ENCODE measurements at regions not wholly inside any gene's neighbourhood (a gene's known extent, or its start where the extent isn't known, plus 50 kb on each side); places are given as distances from the start of the nearest gene placed in this dataset.

- Histone ChIP-seq H3K9ac (ENCODE audit: insufficient read depth, low read length) (no peak overlapping the region), H3K36me3 (ENCODE audit: control insufficient read depth, insufficient read depth, low read length) (no peaks in the 10 kb centered on the region), H3K79me2 (ENCODE audit: control insufficient read depth, insufficient read depth, low read length) (no peaks in the 10 kb centered on the region), H3K4me3 (replicated peaks in 1 of 4; ENCODE audit: control extremely low read depth in 1 of 4, insufficient read depth in 1 of 4, low read depth in 3 of 4, low read length in 4 of 4) (no peak overlapping the region), H3K27ac (ENCODE audit: insufficient read depth, low read length) (no peak overlapping the region), H4K20me1 (ENCODE audit: control insufficient read depth, extremely low read depth, insufficient read depth, low read length) (no peaks in the 10 kb centered on the region), H3K4me1 (ENCODE audit: control insufficient read depth, extremely low read depth, insufficient read depth, low read length) (no peaks in the 10 kb centered on the region), H3K27me3 (ENCODE audit: control insufficient read depth, insufficient read depth, low read length) (no peaks in the 10 kb centered on the region), H3K4me2 (ENCODE audit: extremely low read depth, insufficient read depth, low read length) (no peak overlapping the region), H2AFZ (ENCODE audit: low read length) (no peak overlapping the region), H3K9me3 (ENCODE audit: control insufficient read depth, insufficient read depth, low read depth, low read length) (no peaks in the 10 kb centered on the region)
- DNase-seq (ENCODE audit: low read depth in 2 of 2), result peak; percentile 9 to 41
- TF ChIP-seq CTCF (conservative IDR thresholded peaks at IDR 0.05 in 1 of 2, IDR thresholded peaks at IDR 0.05 in 1 of 2; ENCODE audit: low read depth in 1 of 2, low read length in 2 of 2) (no peak), EZH2 (IDR thresholded peaks at IDR 0.05; ENCODE audit: low read length, missing control alignments) (no peak)
Observed at GRCh38 chr18:67694787-67695186, 178.3 kb upstream of the DSEL start.

GRCh38 chr18:67692811-67693210, 176.3 kb upstream of the DSEL start:
- Histone ChIP-seq H4K20me1 (ENCODE audit: control insufficient read depth, extremely low read depth, insufficient read depth, low read length) (no peaks in the 10 kb centered on the region), H3K27me3 (ENCODE audit: control insufficient read depth, insufficient read depth, low read length) (no peaks in the 10 kb centered on the region), H3K4me3 (replicated peaks in 1 of 4; ENCODE audit: control extremely low read depth in 1 of 4, insufficient read depth in 1 of 4, low read depth in 3 of 4, low read length in 4 of 4) (no peak overlapping the region), H3K36me3 (ENCODE audit: control insufficient read depth, insufficient read depth, low read length) (no peaks in the 10 kb centered on the region), H3K27ac (ENCODE audit: insufficient read depth, low read length) (no peak overlapping the region), H3K4me1 (ENCODE audit: control insufficient read depth, extremely low read depth, insufficient read depth, low read length) (no peaks in the 10 kb centered on the region), H3K9me3 (ENCODE audit: control insufficient read depth, insufficient read depth, low read depth, low read length) (no peaks in the 10 kb centered on the region), H2AFZ (ENCODE audit: low read length) (no peak overlapping the region), H3K4me2 (ENCODE audit: extremely low read depth, insufficient read depth, low read length) (no peak overlapping the region), H3K9ac (ENCODE audit: insufficient read depth, low read length) (no peak overlapping the region), H3K79me2 (ENCODE audit: control insufficient read depth, insufficient read depth, low read length) (no peaks in the 10 kb centered on the region)
- no peak for DNase-seq (ENCODE audit: low read depth in 2 of 2)
- no peak for TF ChIP-seq EZH2 (IDR thresholded peaks at IDR 0.05; ENCODE audit: low read length, missing control alignments)
- no peak for TF ChIP-seq CTCF (conservative IDR thresholded peaks at IDR 0.05 in 1 of 2, IDR thresholded peaks at IDR 0.05 in 1 of 2; ENCODE audit: low read depth in 1 of 2, low read length in 2 of 2)

GRCh38 chr18:67682516-67682915, 166.0 kb upstream of the DSEL start:
- H3K27me3 ChIP-seq (ENCODE audit: control insufficient read depth, insufficient read depth, low read length), result no peaks in the 10 kb centered on the region
- H3K4me1 ChIP-seq (ENCODE audit: control insufficient read depth, extremely low read depth, insufficient read depth, low read length), result no peaks in the 10 kb centered on the region
- H3K36me3 ChIP-seq (ENCODE audit: control insufficient read depth, insufficient read depth, low read length), result no peaks in the 10 kb centered on the region
- no peak overlapping the region for H2AFZ ChIP-seq (ENCODE audit: low read length)
- no peak overlapping the region for H3K4me2 ChIP-seq (ENCODE audit: extremely low read depth, insufficient read depth, low read length)
- no peaks in the 10 kb centered on the region for H3K9me3 ChIP-seq (ENCODE audit: control insufficient read depth, insufficient read depth, low read depth, low read length)
- no peaks in the 10 kb centered on the region for H4K20me1 ChIP-seq (ENCODE audit: control insufficient read depth, extremely low read depth, insufficient read depth, low read length)
- H3K9ac ChIP-seq (ENCODE audit: insufficient read depth, low read length), result no peak overlapping the region
- TF ChIP-seq CTCF (conservative IDR thresholded peaks at IDR 0.05 in 1 of 2, IDR thresholded peaks at IDR 0.05 in 1 of 2; ENCODE audit: low read depth in 1 of 2, low read length in 2 of 2) (no peak), EZH2 (IDR thresholded peaks at IDR 0.05; ENCODE audit: low read length, missing control alignments) (no peak)
- no peak overlapping the region for H3K27ac ChIP-seq (ENCODE audit: insufficient read depth, low read length)
- no peak for DNase-seq (ENCODE audit: low read depth in 2 of 2)
- H3K79me2 ChIP-seq (ENCODE audit: control insufficient read depth, insufficient read depth, low read length), result no peaks in the 10 kb centered on the region
- no peak overlapping the region for H3K4me3 ChIP-seq (replicated peaks in 1 of 4; ENCODE audit: control extremely low read depth in 1 of 4, insufficient read depth in 1 of 4, low read depth in 3 of 4, low read length in 4 of 4)
